ENCODE measurements at regions not wholly inside any gene's neighbourhood (a gene's known extent, or its start where the extent isn't known, plus 50 kb on each side); places are given as distances from the start of the nearest gene placed in this dataset.

DNA sequence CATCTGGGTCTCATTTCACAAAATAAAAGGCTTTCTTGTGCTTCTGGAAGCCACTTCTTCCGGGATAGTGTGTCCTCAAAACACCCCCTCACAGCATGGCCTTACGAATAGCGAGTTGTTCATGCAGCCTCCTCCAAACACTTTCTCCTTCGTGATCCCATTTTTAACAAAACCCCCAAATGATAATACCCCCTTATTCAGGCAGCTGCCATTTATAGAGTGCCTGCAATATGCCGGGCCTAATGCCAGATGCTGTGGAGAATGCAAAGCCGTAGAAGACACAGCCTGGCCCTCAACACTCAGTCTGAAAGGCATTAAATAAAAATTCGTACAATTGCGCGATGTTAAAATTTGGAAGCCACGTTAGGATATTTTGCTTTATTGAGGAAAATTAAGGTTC lies 66.4 kb upstream of the SLC44A1 start:
- DNase-seq (ENCODE audit: low spot score) (no peak), ATAC-seq (ENCODE audit: low FRiP score) (no peak)
- no peak for TF ChIP-seq CTCF (IDR thresholded peaks at IDR 0.05)

- no peak for TF ChIP-seq CTCF (IDR thresholded peaks at IDR 0.05)
- DNase-seq (ENCODE audit: low spot score) = no peak
- ATAC-seq (ENCODE audit: low FRiP score) = peak; percentile 84
Observed at GRCh38 chr9:105187781-105188180, 56.7 kb upstream of the SLC44A1 start.

DNA sequence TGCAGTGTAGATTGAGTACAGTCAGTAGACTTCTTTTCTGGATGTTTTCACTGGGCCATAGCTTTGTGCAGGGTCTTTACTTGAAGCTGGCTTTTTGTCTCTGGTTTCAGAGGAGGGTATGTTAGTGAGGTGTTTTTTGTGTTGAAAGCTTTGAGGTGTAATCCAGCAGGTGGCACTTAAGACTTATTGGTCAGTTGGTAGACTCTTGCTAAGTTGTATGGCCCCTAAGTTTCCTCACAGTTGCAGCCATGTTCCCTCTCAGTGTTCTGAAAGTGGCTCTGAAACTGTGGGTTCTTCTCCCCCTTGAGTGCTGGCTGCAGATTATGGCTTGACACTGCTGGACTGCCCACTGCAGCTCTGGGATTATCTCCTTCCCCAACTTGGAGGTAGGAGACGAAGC lies 55.7 kb upstream of the SLC44A1 start:
- no peak for TF ChIP-seq CTCF (IDR thresholded peaks at IDR 0.05)
- ATAC-seq (ENCODE audit: low FRiP score) (no peak), DNase-seq (ENCODE audit: low spot score) (no peak)

- no peak for DNase-seq (ENCODE audit: low spot score)
- TF ChIP-seq CTCF (IDR thresholded peaks at IDR 0.05) = no peak
Observed at GRCh38 chr9:105191508-105192121, 52.8 kb upstream of the SLC44A1 start.

DNA sequence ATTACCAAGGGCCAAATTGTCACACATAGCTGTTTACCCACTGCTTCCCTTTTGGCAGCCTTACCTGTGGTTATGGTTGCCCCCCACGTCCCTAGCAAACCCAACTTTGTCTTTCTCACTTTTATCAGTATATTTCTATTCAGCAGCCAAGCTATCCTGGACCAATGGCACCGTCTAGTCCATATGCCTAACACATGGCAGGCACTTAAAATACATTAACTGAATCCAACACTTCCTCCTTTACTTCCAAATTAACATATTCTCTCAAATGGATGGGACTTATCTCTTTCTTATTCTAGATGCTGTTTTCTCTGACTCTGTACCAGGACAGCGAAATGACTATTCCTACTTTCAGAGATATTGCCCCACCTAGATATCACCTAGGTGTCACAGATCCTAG lies 50.9 kb upstream of the SLC44A1 start:
- no peak for DNase-seq (ENCODE audit: low spot score)
- ATAC-seq (ENCODE audit: low FRiP score) = no peak

More at GRCh38 chr9:105191508-105192121, 52.8 kb upstream of the SLC44A1 start:
- ATAC-seq (ENCODE audit: low FRiP score) = no peak

GRCh38 chr9:105194234-105194633 lies 50.2 kb upstream of the SLC44A1 start:
- no peak for ATAC-seq (ENCODE audit: low FRiP score)
- no peak for TF ChIP-seq CTCF (IDR thresholded peaks at IDR 0.05)

More for the DNA sequence above, 50.9 kb upstream of the SLC44A1 start:
- TF ChIP-seq CTCF (IDR thresholded peaks at IDR 0.05) = no peak

More at GRCh38 chr9:105194234-105194633, 50.2 kb upstream of the SLC44A1 start:
- no peak for DNase-seq (ENCODE audit: low spot score)
